ENCODE measurements at regions not wholly inside any gene's neighbourhood (a gene's known extent, or its start where the extent isn't known, plus 50 kb on each side); places are given as distances from the start of the nearest gene placed in this dataset.

DNA sequence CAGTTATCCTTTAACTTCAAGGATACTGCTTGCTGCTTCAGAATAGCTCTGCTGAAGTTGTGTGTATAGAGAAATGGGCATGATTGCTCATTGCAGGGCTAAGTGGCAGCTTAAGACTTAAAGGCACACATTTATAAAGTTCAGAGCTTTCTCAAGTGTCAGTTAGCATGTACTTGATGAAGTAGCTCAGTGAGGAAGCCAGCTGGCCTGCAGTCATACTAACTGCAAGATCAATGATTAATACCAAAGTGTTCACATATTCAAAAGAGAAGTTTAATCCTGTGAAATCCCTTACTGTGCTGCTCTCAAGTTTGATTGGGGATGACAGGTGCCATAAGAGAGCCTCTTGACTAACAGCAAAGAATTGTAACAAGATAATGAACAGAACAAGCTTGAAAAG, 483.4 kb upstream of the NUDT12 start:
- TF ChIP-seq CTCF (conservative IDR thresholded peaks at IDR 0.05 in 1 of 2, IDR thresholded peaks at IDR 0.05 in 1 of 2; ENCODE audit: extremely low read depth in 1 of 2, insufficient read depth in 1 of 2, low read depth in 1 of 2, low read length in 2 of 2) (no peak), EZH2 (IDR thresholded peaks at IDR 0.05; ENCODE audit: borderline replicate concordance, low read length) (no peak)

All from mammary epithelial cell (primary cell).